ENCODE measurements at regions not wholly inside any gene's neighbourhood (a gene's known extent, or its start where the extent isn't known, plus 50 kb on each side); places are given as distances from the start of the nearest gene placed in this dataset.
"Not testable (repeated sequence)": the region's sequence is repeated elsewhere in the genome, so short reads cannot be mapped to it uniquely, and the experiment has no call there.

- DNase-seq (ENCODE audit: low read depth), result no peak
These were observed 132.3 kb downstream of the CSNK2A3 start for GRCh38 chr11:11220786-11221185.

GRCh38 chr11:11218629-11218986 lies 134.4 kb downstream of the CSNK2A3 start:
- DNase-seq (ENCODE audit: low read depth), result no peak

GRCh38 chr11:11217929-11218628 lies 135.0 kb downstream of the CSNK2A3 start:
- DNase-seq (ENCODE audit: low read depth), result no peak

- no peak for DNase-seq (ENCODE audit: low read depth)
These were observed 135.6 kb downstream of the CSNK2A3 start for GRCh38 chr11:11217289-11217928.

- DNase-seq (ENCODE audit: low read depth), result no peak
These were observed 137.1 kb downstream of the CSNK2A3 start for GRCh38 chr11:11215944-11216343.

GRCh38 chr11:11215058-11215815 lies 137.8 kb downstream of the CSNK2A3 start:
- DNase-seq (ENCODE audit: low read depth), result no peak

GRCh38 chr11:11213117-11213516 lies 139.9 kb downstream of the CSNK2A3 start:
- no peak for DNase-seq (ENCODE audit: low read depth)

- DNase-seq (ENCODE audit: low read depth), result no peak
These were observed 141.2 kb downstream of the CSNK2A3 start for GRCh38 chr11:11211888-11212287.

- no peak for DNase-seq (ENCODE audit: low read depth)
These were observed 141.9 kb downstream of the CSNK2A3 start for GRCh38 chr11:11211186-11211585.

- DNase-seq (ENCODE audit: low read depth), result no peak
These were observed 142.6 kb downstream of the CSNK2A3 start for GRCh38 chr11:11210446-11210845.

- no peak for DNase-seq (ENCODE audit: low read depth)
These were observed 143.1 kb downstream of the CSNK2A3 start for GRCh38 chr11:11209967-11210366.

- DNase-seq (ENCODE audit: low read depth), result no peak
These were observed 144.1 kb downstream of the CSNK2A3 start for GRCh38 chr11:11208994-11209393.

GRCh38 chr11:11207428-11207827 lies 145.6 kb downstream of the CSNK2A3 start:
- DNase-seq (ENCODE audit: low read depth), result no peak

GRCh38 chr11:11206484-11206883 lies 146.6 kb downstream of the CSNK2A3 start:
- DNase-seq (ENCODE audit: low read depth), result no peak

- no peak for DNase-seq (ENCODE audit: low read depth)
These were observed 150.2 kb downstream of the CSNK2A3 start for GRCh38 chr11:11202885-11203284.

GRCh38 chr11:11201302-11201701 lies 151.7 kb downstream of the CSNK2A3 start:
- DNase-seq (ENCODE audit: low read depth), result not testable (repeated sequence)

- DNase-seq (ENCODE audit: low read depth), result no peak
These were observed 160.5 kb downstream of the CSNK2A3 start for GRCh38 chr11:11192541-11192940.

- DNase-seq (ENCODE audit: low read depth), result no peak
These were observed 163.5 kb downstream of the CSNK2A3 start for GRCh38 chr11:11189506-11189905.

GRCh38 chr11:11186249-11186648 lies 166.8 kb downstream of the CSNK2A3 start:
- no peak for DNase-seq (ENCODE audit: low read depth)

- no peak for DNase-seq (ENCODE audit: low read depth)
These were observed 170.8 kb downstream of the CSNK2A3 start for GRCh38 chr11:11182261-11182660.

GRCh38 chr11:11178671-11179638 lies 174.1 kb downstream of the CSNK2A3 start:
- DNase-seq (ENCODE audit: low read depth), result peak; percentile 50
